HFF-Myc (cell line): ENCODE measurements at regions not wholly inside any gene's neighbourhood (a gene's known extent, or its start where the extent isn't known, plus 50 kb on each side); places are given as distances from the start of the nearest gene placed in this dataset.

ENCODE experiments used
- DNase-seq: peaks from one replicate; pipeline ENCODE4 v3.0.0-alpha.2; 2011; ENCODE audit warnings: low read depth; ENCODE audit errors: extremely low read depth
- H3K4me3 ChIP-seq: replicated peaks from 2 replicates; pipeline ENCODE4 v1.5.1; 2011; ENCODE audit warnings: low read depth, mild to moderate bottlenecking, control low read depth, low read length
- TF ChIP-seq, protein P1 (sequence below): IDR thresholded peaks from 2 replicates; pipeline ENCODE4 v1.5.1; 2012; ENCODE audit warnings: mild to moderate bottlenecking, low read depth, low read length, control low read depth; ENCODE audit errors: missing control alignments

DNA sequence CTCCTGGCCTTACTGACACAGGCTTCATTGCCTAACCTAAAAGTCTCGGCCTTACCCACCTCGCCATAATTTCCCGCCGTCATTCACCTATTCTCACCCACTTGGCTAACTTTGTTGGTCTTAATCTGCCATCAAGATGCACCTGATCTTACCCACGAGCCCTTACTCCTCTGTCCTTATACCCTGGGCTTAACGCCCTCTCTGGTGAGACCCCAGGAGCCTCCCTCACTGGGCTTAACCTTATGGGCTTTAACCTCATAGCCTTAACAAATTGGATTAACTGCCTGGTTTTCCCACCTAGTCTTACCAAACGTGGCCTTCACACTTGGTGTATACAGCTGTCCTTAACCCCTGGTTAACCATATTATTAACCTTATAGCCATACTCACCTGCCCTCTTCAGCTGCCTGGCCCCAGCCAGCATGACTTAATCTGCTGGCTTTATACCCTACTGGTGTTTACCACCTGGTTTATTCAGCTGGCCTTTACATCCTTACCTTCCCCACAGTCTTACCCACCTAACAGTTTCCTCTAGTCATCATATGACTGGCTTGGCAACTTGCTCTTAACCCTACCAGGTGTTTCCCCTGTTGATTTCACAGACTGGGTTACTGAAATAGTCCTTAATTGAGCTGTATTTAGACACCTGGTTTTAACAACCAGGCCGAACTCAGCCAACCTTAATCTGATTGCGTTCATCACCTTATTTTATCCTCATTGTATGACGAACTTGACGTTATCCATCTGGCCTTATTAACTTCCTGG is 132.0 kb upstream of the ZSWIM2 start:
- H3K4me3 ChIP-seq: no peak overlapping the region
- TF ChIP-seq, protein P1, sequence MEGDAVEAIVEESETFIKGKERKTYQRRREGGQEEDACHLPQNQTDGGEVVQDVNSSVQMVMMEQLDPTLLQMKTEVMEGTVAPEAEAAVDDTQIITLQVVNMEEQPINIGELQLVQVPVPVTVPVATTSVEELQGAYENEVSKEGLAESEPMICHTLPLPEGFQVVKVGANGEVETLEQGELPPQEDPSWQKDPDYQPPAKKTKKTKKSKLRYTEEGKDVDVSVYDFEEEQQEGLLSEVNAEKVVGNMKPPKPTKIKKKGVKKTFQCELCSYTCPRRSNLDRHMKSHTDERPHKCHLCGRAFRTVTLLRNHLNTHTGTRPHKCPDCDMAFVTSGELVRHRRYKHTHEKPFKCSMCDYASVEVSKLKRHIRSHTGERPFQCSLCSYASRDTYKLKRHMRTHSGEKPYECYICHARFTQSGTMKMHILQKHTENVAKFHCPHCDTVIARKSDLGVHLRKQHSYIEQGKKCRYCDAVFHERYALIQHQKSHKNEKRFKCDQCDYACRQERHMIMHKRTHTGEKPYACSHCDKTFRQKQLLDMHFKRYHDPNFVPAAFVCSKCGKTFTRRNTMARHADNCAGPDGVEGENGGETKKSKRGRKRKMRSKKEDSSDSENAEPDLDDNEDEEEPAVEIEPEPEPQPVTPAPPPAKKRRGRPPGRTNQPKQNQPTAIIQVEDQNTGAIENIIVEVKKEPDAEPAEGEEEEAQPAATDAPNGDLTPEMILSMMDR: no peak
- no peak for DNase-seq

DNA sequence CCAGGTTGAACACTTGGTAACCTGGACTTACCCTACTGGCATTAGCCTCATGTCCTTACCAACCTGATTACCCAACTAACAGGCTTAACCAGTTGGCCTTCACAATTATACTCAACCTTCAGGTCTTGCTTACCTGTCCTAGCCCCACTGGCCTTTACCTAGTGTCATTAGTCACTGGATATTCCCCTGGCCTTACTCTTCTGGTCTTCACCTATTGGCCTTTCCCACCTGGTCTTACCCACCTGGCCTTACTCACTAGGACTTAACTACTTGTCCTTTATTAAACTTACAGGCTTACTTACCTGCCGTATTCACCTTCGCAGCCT is 131.1 kb upstream of the ZSWIM2 start:
- no peak overlapping the region for H3K4me3 ChIP-seq
- DNase-seq: no peak
- TF ChIP-seq, protein P1: no peak

DNA sequence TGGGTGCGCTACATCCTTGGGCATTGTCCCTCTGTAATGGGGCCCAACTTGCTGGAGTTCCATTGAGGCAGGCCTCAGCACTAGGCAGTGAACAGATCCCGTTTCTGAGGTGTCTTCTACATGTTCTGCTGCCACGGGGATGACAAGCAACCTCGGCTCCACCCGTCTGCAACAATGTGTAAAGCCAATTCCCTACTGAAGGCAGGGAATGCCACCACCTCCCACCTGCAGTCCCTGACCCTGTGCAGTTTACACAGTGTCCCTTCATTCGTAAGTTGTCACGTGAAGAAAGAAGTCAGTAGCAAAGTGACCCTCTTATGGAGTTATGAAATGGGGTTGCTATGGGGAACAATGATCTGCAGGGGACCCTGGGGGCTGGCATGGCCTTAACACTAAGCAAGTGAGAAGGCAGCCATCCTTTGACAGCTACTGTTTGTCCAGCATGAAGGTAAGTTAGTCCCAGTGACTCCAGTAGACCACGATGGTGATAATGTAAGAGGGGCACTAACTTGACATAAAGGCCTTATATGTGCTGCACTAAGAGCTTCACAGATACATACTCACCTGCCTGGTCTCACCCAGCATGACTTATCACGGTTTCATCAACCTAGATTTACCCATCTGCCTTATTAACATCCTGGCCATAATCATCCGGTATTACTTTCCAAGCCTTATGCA is 130.6 kb upstream of the ZSWIM2 start:
- TF ChIP-seq, protein P1: no peak
- no peak overlapping the region for H3K4me3 ChIP-seq
- DNase-seq: no peak

DNA sequence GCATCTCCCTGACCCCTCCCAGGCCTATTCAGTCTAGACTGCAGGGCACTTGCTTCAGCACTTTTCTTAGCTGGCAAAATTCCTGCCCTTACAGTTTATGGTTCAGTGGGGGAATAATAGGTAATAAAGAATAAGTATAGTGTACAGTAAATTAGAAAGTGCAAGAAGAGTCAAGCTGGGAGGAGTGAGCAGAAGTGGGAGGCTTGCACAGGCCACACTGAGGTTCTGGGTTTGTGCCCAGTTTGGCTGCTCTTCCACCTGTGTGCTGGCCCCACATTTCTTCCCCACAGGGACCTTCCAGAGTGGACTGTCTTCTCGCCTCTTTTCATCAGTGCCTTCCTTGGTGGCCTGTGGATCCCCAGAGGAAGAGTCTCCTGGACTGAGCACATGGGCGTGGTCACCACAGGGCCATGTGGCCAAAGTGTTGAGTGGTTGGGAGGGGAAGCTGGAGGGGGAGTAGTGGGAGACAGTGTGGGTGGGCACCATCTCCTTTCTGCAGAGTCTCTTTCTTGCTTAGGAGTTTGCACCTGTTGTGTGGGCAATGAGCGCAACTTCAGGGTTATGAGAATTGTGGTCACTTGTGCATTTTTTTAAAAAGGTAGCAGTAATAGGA is 128.6 kb upstream of the ZSWIM2 start:
- H3K4me3 ChIP-seq: no peak overlapping the region
- DNase-seq: no peak
- TF ChIP-seq, protein P1: no peak

DNA sequence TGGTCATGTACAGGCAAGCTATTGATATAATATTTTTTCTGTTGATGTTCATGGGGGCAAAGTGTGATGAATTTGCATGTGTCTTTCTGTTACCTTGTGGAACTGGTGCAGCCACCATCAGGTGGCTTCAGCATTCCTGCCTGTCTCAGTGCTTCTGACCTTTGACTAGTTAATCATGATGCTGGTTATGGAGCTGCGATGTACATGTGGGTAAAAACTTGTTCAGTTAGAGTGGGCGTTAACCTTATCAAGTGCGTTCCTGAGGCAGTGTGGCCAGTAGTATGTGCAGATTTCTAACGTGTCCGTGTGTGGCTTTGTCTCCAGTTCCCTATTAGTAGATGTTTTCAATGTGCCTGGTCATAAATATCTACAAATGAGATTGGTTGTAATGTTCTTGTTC is 127.4 kb upstream of the ZSWIM2 start:
- no peak overlapping the region for H3K4me3 ChIP-seq
- TF ChIP-seq, protein P1: no peak
- no peak for DNase-seq

DNA sequence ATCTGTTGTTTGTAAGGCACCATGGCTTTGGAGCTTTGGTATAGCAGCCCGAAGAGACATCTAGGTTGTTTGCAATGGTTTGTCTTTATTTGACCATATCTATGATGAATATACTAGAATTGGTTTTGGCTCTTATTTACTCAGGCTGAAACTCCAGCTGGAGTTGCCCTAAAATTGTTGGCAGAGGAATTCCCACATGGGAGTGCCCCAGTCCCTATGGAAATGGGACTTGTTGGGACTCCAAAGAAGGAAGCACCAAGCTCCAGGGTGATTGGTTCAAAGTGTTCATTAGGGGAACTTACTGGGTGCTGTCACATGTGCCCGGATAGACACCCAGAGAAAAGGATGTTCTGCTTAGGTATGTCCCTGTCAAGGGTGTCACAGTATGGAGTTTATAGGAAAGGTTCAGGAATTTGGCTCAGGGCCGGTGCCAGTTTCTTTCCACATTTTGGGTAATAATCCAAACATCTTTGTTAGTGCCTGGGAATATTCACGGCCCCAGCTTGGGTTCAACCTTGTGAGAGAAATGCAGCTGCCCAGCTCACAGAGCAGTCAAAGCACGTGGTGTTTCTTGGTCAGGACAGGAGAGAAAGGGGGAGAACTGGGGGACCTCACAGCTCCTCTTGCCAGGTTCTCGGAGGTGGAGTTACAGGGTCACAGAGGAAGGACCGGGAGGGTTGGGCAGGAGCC is 123.5 kb upstream of the ZSWIM2 start:
- TF ChIP-seq, protein P1: no peak
- DNase-seq: no peak
- no peak overlapping the region for H3K4me3 ChIP-seq
